ENCODE measurements at regions not wholly inside any gene's neighbourhood (a gene's known extent, or its start where the extent isn't known, plus 50 kb on each side); places are given as distances from the start of the nearest gene placed in this dataset.
A peak's percentile ranks its signal among the peaks of the same experiment; 100 is the strongest.

GRCh38 chr9:121550041-121550440 is 50.4 kb upstream of the GGTA1 start:
- no peak for DNase-seq

GRCh38 chr9:121550569-121551512 is 51.2 kb upstream of the GGTA1 start:
- peak; percentile 77 for DNase-seq

GRCh38 chr9:121551985-121552753 is 52.5 kb upstream of the GGTA1 start:
- no peak for DNase-seq

GRCh38 chr9:121556082-121556481 is 56.4 kb upstream of the GGTA1 start:
- no peak for DNase-seq

GRCh38 chr9:121556580-121556979 is 56.9 kb upstream of the GGTA1 start:
- no peak for DNase-seq

GRCh38 chr9:121557581-121558447 is 58.2 kb upstream of the GGTA1 start:
- peak; percentile 85 for DNase-seq

GRCh38 chr9:121558473-121558872 is 58.8 kb upstream of the GGTA1 start:
- DNase-seq, result no peak

GRCh38 chr9:121559183-121559582 is 59.5 kb upstream of the GGTA1 start:
- DNase-seq, result no peak

GRCh38 chr9:121560921-121561320 is 61.3 kb upstream of the GGTA1 start:
- no peak for DNase-seq

GRCh38 chr9:121561385-121562222 is 62.0 kb upstream of the GGTA1 start:
- no peak for DNase-seq

- no peak for DNase-seq
These were observed 62.7 kb upstream of the GGTA1 start for GRCh38 chr9:121562301-121562700.

GRCh38 chr9:121563425-121563824 is 63.8 kb upstream of the GGTA1 start:
- DNase-seq, result no peak

- no peak for DNase-seq
These were observed 64.3 kb upstream of the GGTA1 start for GRCh38 chr9:121563881-121564460.

GRCh38 chr9:121564504-121565260 is 65.0 kb upstream of the GGTA1 start:
- DNase-seq, result no peak

- no peak for DNase-seq
These were observed 67.1 kb upstream of the GGTA1 start for GRCh38 chr9:121566481-121567465.

- DNase-seq, result no peak
These were observed 68.1 kb upstream of the GGTA1 start for GRCh38 chr9:121567500-121568342.

- DNase-seq, result no peak
These were observed 69.0 kb upstream of the GGTA1 start for GRCh38 chr9:121568343-121569265.
